SH-SY5Y (cell line): ENCODE measurements at regions not wholly inside any gene's neighbourhood (a gene's known extent, or its start where the extent isn't known, plus 50 kb on each side); places are given as distances from the start of the nearest gene placed in this dataset.

Experiments used
- GATA2 ChIP-seq: IDR thresholded peaks from 2 replicates; pipeline ENCODE4 v1.6.1; 2011; ENCODE audit warnings: mild to moderate bottlenecking, low read depth, low read length
- GATA3 ChIP-seq: IDR thresholded peaks from 2 replicates; pipeline ENCODE4 v1.6.1; 2011; ENCODE audit warnings: low read depth, mild to moderate bottlenecking, low read length, moderate library complexity

GRCh38 chr2:242065426-242065825 lies 195.9 kb downstream of the RTP5 start:
- TF ChIP-seq GATA2 (no peak), GATA3 (no peak)
